ENCODE measurements at regions not wholly inside any gene's neighbourhood (a gene's known extent, or its start where the extent isn't known, plus 50 kb on each side); places are given as distances from the start of the nearest gene placed in this dataset.

- TF ChIP-seq CTCF (IDR thresholded peaks at IDR 0.05) (no peak), POLR2A (IDR thresholded peaks at IDR 0.05) (no peak)
Measured at GRCh38 chr4:154959756-154960155, 178.7 kb downstream of the RBM46 start.
